GM12873 (cell line): ENCODE measurements at regions not wholly inside any gene's neighbourhood (a gene's known extent, or its start where the extent isn't known, plus 50 kb on each side); places are given as distances from the start of the nearest gene placed in this dataset.

Experiments
- TF ChIP-seq, protein P1 (sequence below): IDR thresholded peaks from 2 replicates; pipeline ENCODE4 v1.5.1; 2012; ENCODE audit warnings: low read depth, mild to moderate bottlenecking, moderate library complexity, low read length, control low read depth; ENCODE audit not compliant: insufficient read depth; ENCODE audit errors: missing control alignments

DNA sequence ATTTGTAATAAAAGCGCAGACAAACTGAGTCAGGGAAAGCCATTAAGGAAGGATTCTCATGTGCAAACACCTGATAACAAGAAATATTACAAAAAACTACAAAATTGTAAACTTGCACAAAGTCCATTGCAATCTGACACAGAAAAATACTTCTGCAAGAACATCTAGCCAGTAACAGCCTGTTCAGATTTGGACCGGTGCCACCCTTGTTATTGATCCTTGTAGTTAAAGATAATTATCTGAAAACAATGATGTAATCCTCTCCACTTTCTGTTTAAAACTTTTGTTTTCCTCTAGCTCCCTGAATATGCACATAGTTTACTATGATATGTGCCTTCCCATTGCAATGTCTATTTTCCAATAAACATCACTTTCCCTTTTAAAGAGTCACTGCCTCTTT lies 1090.2 kb downstream of the PLOD2 start:
- TF ChIP-seq, protein P1, sequence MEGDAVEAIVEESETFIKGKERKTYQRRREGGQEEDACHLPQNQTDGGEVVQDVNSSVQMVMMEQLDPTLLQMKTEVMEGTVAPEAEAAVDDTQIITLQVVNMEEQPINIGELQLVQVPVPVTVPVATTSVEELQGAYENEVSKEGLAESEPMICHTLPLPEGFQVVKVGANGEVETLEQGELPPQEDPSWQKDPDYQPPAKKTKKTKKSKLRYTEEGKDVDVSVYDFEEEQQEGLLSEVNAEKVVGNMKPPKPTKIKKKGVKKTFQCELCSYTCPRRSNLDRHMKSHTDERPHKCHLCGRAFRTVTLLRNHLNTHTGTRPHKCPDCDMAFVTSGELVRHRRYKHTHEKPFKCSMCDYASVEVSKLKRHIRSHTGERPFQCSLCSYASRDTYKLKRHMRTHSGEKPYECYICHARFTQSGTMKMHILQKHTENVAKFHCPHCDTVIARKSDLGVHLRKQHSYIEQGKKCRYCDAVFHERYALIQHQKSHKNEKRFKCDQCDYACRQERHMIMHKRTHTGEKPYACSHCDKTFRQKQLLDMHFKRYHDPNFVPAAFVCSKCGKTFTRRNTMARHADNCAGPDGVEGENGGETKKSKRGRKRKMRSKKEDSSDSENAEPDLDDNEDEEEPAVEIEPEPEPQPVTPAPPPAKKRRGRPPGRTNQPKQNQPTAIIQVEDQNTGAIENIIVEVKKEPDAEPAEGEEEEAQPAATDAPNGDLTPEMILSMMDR, result no peak

DNA sequence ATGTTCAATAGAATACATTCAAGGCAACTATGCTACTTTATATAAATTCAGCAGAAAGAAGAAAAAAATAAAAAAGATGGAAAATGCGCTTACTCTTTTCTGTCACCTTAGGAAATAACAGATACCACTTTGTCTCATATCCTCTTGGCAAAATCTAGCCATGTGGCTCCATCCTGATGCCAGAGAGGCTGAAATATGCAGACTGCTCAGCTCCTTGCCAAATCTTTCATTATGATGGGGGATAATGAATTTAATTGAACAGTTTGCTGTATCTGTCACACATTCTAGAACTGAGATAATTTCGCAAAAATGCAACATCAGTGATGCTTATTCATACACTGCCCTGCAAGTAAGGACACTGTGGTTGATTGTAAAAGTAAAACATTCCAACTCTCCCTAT lies 1081.5 kb downstream of the PLOD2 start:
- TF ChIP-seq, protein P1, result no peak

DNA sequence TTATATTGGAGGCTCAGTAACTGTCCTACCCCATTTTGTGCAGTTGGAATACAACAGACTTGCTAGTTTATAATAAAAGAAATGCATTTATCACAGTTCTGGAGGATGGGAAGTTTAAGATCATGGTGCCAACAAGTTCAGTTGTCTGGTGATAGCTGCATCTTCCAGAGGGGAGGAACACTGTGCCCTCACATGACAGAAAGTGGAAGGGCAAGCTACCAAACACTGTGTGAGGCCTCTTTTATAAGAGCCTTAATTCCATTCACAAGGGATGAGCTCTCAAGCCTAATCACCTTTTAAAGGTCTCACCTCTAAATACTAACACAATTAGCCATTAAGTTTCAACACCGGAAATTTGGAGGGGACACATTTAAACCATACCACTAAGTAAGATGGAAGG lies 1073.9 kb downstream of the PLOD2 start:
- TF ChIP-seq, protein P1, result no peak

DNA sequence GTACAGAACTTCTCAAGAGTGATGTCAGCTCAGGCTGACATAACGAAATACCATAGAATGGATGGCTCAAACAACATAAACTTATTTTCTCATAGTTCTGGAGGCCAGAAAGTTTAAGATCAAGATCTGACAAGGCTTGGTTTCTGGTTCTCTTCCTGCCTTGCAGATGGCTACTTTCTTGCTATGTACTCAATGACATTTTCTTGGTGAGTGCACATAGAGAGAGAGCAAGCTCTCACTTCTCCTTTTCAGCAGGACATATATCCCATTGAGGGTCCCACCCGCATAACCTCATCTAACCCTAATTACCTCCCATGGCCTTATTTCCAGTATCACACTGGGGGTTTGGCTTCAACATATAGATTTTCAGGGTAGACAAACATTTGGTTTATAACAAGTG lies 1072.1 kb downstream of the PLOD2 start:
- TF ChIP-seq, protein P1, result no peak

DNA sequence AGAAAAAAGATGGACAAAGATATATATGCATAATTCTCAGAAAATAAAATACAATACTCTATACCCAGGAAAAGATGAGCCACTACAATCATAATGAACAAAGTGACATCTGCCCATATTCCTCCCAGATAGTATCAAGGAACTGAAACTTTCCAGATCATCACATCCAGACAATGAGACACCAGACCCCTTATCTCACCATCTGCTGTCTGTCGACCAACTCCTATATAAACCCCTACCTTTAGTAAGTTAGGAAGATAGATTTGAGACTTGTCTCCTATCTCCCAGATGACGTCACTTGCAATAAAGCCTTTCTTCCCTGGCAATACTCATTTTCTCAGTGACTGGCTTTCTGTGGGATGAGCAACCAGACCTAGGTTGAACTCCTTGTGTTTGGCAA lies 1071.6 kb downstream of the PLOD2 start:
- TF ChIP-seq, protein P1, result no peak

DNA sequence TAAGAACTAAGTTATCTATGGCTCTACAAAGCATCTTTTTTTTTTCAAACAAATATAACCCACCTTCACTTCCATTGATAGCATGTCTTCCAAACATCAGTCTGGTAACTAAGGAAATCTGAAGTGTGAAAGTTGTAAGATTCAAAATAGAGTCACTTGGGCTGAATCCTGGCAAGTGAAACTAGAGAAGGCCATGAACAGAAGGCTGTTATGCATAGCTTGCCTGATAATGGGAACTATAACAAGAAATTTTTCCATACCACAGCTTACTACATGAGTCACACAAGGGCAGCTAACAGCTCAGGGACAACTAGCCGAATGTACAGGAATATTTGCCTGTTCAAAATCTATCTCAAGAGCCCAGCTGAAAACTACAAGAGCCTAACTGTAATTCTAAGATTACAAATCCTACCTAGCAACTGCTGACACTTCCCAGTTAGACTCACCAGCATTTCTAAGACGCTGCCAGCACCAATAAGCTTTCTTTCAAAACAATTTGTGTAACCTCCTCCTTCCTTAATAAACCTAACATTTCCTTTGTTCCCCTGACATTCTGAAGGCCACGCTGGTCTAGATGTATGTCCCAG lies 1066.5 kb downstream of the PLOD2 start:
- TF ChIP-seq, protein P1, result no peak

DNA sequence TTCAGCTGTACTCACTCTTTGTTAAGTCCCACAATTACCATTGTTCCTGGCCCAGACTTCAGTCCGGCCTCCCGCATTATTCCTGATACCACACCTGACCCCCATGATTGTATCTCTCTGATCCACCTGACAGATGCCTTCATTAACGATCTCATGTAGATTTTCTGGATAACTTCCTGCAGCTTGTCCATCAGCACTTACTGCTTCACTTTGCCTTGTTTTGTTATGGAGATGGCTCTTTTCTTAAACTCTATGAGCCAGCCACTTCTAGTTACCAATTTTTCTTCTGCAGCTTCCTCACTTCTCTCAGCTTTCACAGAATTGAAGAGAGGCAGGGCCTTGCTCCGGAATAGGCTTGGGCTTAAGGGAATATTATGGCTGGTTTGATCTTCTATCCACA lies 1044.2 kb downstream of the PLOD2 start:
- TF ChIP-seq, protein P1, result no peak
